ENCODE measurements at regions not wholly inside any gene's neighbourhood (a gene's known extent, or its start where the extent isn't known, plus 50 kb on each side); places are given as distances from the start of the nearest gene placed in this dataset.

GRCh38 chr10:131668903-131669302 lies 231.9 kb upstream of the PPP2R2D start:
- no peak for DNase-seq
- H3K27ac Mint-ChIP-seq = no peak overlapping the region

More at GRCh38 chr10:131668903-131669302, 231.9 kb upstream of the PPP2R2D start:
- peaks cover 0 to 2% of the 10 kb centered on the region in 2 experiments; a peak in 2 of 4 replicates for H3K4me1 Mint-ChIP-seq
- Histone ChIP-seq H2AK5ac (ENCODE audit: insufficient read length, low read length) (no peak overlapping the region), H3T11ph (ENCODE audit: low read length) (no peak overlapping the region), H3K4ac (ENCODE audit: low read depth, low read length) (no peak overlapping the region), H3K23ac (ENCODE audit: insufficient read length, low read depth, low read length) (no peak overlapping the region), H3K79me1 (ENCODE audit: insufficient read depth, low read depth, low read length, poor library complexity, severe bottlenecking) (no peaks in the 10 kb centered on the region), H2BK5ac (ENCODE audit: insufficient read length, low read length) (no peak overlapping the region), H4K5ac (ENCODE audit: insufficient read length, low read depth, low read length) (no peak overlapping the region), H3K56ac (ENCODE audit: insufficient read length, low read depth, low read length) (no peak overlapping the region), H3K79me2 (ENCODE audit: insufficient read depth, low read length) (no peaks in the 10 kb centered on the region), H2BK20ac (ENCODE audit: low read depth, low read length, poor library complexity, severe bottlenecking) (no peak overlapping the region), H2BK120ac (ENCODE audit: low read depth, low read length, poor library complexity, severe bottlenecking) (no peak overlapping the region), H3K27ac (ENCODE audit: insufficient read length, low read depth, low read length) (no peak overlapping the region), H4K20me1 (ENCODE audit: control insufficient read depth, insufficient read depth, insufficient read length) (no peaks in the 10 kb centered on the region), H2AFZ (ENCODE audit: low read length) (no peak overlapping the region), H3K18ac (ENCODE audit: insufficient read length, low read depth, low read length) (no peak overlapping the region), H4K91ac (ENCODE audit: insufficient read length, low read depth, low read length) (no peak overlapping the region), H3K9me3 (ENCODE audit: control insufficient read depth, low read depth, low read length) (no peaks in the 10 kb centered on the region), H3K23me2 (ENCODE audit: insufficient read length, low read depth, low read length, poor library complexity, severe bottlenecking) (no peaks in the 10 kb centered on the region), H3K27me3 (ENCODE audit: insufficient read depth, low read length) (no peaks in the 10 kb centered on the region), H4K8ac (replicated peaks; ENCODE audit: insufficient read length, low read depth, low read length) (no peak overlapping the region), H3K4me2 (ENCODE audit: insufficient read depth, insufficient read length, low read length) (no peak overlapping the region), H3K9ac (ENCODE audit: extremely low read depth, insufficient read length, low read length) (no peak overlapping the region), H2BK12ac (ENCODE audit: insufficient read length, low read depth, low read length) (no peak overlapping the region), H2BK15ac (ENCODE audit: low read depth, low read length) (no peak overlapping the region), H3K4me1 (ENCODE audit: insufficient read depth, low read length) (no peaks in the 10 kb centered on the region), H3K14ac (ENCODE audit: insufficient read depth, low read length) (no peak overlapping the region)
- peaks cover 2 to 18% (median 9%) of the 10 kb centered on the region in 3 experiments; a peak in 5 of 7 replicates for H3K36me3 Mint-ChIP-seq (ENCODE audit: insufficient read depth in 1 of 3, low read depth in 3 of 3)
- peaks cover 18 to 20% of the 10 kb centered on the region in 2 experiments for H3K9me3 Mint-ChIP-seq
- H3K27me3 Mint-ChIP-seq (ENCODE audit: low read depth) = peaks cover 5% of the 10 kb centered on the region; the same call in 1 of the 2 replicates
- WGBS (ENCODE audit: extremely low coverage, insufficient read length, low lambda C conversion rate) = no CpG with 5 or more reads among the region's 7 CpGs
- TF ChIP-seq CTCF (conservative IDR thresholded peaks at IDR 0.05) = no peak
- no peak overlapping the region for H3K4me3 Mint-ChIP-seq
